ENCODE measurements at regions not wholly inside any gene's neighbourhood (a gene's known extent, or its start where the extent isn't known, plus 50 kb on each side); places are given as distances from the start of the nearest gene placed in this dataset.

DNA sequence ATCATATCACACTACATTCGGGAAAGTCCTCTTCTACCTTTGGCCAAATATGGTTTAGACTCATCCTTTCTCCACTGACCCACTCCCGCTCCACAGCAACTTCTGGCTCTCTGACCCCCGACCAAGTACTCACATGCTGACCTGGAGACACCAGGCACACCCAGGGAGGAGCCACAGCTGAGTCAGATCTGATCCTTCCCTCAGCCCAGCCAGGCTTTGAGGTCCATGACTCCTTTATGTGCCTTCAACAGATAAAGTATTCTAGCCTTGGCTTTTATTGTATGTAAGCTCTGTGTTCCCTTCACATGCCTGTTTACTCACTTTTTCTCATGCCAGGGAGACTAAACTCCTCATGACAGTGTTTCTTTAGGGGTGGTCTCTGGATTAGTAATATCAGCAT lies 166.9 kb upstream of the UMPS start:
- TF ChIP-seq, protein P1, sequence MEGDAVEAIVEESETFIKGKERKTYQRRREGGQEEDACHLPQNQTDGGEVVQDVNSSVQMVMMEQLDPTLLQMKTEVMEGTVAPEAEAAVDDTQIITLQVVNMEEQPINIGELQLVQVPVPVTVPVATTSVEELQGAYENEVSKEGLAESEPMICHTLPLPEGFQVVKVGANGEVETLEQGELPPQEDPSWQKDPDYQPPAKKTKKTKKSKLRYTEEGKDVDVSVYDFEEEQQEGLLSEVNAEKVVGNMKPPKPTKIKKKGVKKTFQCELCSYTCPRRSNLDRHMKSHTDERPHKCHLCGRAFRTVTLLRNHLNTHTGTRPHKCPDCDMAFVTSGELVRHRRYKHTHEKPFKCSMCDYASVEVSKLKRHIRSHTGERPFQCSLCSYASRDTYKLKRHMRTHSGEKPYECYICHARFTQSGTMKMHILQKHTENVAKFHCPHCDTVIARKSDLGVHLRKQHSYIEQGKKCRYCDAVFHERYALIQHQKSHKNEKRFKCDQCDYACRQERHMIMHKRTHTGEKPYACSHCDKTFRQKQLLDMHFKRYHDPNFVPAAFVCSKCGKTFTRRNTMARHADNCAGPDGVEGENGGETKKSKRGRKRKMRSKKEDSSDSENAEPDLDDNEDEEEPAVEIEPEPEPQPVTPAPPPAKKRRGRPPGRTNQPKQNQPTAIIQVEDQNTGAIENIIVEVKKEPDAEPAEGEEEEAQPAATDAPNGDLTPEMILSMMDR (IDR thresholded peaks at IDR 0.05; ENCODE audit: low read depth, low read length, poor library complexity, severe bottlenecking): no peak
- no peak for TF ChIP-seq EZH2phosphoT487 (IDR thresholded peaks at IDR 0.05; ENCODE audit: borderline replicate concordance, low read length)

All from DOHH2 (cell line).